HG03196 (cell line): ENCODE measurements at regions not wholly inside any gene's neighbourhood (a gene's known extent, or its start where the extent isn't known, plus 50 kb on each side); places are given as distances from the start of the nearest gene placed in this dataset.

Experiments used
- ATAC-seq: cut with Tn5 transposase; IDR thresholded peaks from one replicate; pipeline ENCODE4 v1.9.1; 2021; ENCODE audit not compliant: unreplicated experiment

DNA sequence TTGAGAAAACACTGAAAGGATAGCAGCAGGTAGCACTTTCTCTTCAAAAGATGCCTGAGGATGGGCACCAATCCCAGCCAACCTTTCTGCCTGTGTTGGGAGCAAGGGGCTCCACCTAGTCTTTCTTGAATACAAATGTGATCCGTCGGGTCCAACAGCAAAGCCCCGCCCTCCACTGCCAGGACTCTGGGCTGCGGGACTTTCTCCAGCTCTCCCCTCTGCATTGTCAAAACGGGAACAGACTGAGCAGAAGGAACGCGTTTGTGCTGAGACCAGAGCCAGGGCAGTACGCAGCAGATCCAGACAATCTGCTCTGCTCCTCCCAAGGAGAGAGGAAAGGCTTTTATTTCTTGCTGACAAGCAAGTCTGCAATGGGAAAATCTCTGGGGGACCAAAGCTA lies 139.7 kb downstream of the SEC61B start:
- ATAC-seq: no peak

GRCh38 chr9:99362321-99362720 lies 140.2 kb downstream of the SEC61B start:
- ATAC-seq: no peak

GRCh38 chr9:99363509-99363908 lies 141.4 kb downstream of the SEC61B start:
- no peak for ATAC-seq

DNA sequence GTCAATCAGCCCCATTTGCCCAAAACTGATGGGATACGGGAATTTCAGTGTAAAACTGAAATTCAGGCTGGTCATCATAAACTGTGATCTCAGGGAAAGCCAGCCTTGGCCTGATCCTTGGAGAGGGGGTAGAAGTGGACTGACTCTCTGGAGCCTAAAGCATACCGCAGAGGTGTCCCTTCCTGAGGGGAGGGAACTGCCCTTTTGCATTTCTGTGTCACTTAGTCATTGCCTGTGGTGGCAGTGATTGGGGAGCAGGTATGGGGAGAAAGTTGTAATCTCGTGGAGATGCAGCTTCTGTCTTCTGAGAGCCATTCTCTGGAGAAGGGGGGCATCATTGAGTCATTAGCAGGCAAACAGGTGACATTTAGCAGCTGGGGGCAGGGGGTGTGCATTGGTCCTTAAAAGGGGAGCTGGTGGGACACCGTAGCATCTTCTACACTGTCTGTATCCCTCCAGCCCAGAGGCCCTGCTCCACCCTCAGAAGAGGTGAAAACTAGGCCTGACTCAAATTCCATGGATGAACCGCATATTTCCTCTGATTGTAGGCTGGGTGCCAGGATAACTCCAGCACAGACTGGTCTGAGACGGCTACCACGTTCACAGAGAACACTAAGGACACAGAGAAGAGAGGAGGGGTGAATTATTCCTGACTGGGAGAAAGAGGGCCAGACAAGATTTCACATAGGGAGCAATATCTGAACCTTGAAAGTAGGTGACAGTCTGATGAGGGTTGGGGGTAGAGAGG lies 143.3 kb downstream of the SEC61B start:
- ATAC-seq: no peak

GRCh38 chr9:99366183-99366582 lies 144.1 kb downstream of the SEC61B start:
- ATAC-seq: no peak

DNA sequence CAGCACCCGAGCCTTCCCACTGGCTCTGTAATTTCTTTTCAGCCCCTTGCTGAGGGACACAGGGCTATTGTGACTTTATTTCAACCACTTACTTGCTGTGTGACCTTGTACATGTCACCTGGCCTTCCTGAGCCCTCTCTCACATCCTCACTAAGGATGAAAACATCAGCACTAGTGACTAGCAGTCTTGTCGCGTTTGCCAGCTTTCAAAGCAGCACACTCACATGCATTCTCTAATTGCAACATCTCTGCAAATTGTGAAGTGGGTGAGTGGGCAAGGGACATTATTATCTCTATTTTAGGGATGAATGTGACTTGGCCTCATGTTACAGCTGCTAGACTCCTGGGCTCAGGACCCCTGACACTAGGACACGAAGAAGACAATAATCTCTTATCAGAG lies 144.5 kb downstream of the SEC61B start:
- ATAC-seq: no peak

DNA sequence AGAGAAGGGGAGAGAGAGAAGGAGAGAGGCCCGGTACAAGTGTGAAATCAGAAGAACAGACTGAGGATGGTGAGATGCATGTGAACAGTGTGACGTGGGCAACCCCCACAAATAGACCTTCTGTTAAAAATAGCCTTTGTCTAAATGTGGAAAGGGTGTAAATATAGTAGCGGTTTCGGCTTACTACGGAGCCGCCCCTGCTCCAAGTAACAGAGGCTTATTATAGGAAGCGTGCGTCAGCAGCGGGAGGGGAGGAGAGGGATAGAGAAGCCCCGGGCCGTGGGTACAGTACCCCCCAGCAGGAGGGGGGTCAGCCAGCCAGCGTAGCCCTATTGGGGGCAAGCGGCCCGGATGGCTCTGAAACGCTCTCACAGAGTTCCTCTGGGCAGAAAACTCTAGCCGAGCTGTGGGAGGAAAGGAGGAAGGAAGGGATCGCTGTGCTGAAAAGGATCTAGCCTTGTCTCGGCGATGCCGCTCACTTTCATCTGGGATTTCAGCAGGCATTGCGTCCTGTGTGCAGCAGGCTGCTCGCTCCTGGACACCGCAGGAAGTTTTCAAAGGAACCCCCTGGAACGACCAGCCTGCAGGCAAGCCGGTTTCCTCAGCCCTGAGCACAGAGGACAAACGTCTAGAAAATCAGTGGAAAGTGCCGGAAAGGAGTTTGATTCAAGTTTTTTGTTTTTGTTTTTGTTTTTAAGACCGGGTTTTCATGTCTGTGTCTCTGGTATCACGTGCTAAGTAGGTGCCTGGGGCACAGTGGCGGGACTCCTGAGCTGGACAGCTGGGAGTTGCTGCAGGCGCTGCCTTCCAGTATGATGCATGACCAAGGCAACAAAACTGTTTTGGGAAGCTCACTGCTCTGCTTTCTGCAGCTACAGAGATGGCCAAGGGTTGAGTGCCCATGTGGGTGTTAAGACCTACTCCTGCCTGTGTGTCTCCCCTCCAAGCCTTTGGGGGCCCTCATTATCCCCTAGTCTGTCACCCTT lies 146.6 kb downstream of the SEC61B start:
- no peak for ATAC-seq

DNA sequence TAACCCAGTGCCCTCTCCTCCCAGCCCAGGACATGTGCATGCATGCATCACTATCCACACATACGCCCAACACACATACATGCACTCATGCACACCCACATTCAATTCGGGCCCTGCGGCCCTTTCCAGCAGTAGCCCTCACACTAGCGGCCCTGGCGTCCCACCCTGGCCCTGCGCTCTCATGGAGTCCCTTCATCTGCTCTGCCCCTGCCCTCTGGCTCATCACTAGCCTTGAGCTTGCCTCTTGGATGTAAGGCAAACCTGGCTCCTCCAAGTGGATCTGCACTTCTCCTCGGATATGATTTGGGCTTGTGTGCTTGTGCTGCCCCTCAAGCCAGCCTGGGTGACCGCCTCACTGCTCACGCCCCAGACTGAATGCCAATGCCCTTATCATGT lies 147.2 kb downstream of the SEC61B start:
- ATAC-seq: no peak

DNA sequence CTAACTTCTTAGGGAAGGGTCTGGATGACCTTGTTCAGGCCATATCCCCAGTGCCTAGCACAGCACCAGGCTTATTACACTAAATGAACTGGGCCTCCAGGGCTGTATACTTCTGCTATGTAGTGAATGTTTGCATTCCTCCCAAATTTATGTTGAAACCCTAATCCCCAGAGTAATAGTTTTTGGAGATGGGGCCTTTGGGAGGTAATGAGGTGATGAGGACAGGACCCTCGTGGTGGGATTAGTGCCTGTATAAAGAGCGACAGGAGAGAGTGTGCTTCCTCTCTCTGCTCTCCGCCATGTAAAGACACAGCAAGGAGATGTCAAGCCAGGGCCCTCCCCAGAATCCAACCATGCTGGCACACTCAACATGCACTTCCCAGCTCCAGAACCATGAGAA lies 148.3 kb downstream of the SEC61B start:
- ATAC-seq: no peak

- no peak for ATAC-seq
These were observed 149.3 kb downstream of the SEC61B start for GRCh38 chr9:99371376-99371775.

DNA sequence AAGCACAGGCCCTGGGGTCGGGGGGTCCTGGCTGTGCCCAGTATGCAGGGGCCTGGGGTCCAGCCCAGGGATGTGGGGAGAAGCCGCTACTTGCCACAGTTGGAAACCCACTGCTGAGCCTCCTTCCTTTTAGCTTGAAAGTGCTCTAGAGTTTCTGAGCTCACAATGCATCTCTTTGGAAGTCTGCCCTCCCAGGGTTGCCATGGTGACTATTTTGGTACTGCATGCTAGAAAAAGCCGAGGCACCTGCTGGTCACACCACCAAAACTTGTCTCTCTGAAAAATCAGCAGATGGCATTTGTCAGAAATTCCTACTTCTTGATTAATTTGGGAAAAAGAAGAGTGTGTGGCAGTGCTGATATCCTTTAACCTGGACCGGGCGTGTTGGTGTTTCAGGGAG lies 151.8 kb downstream of the SEC61B start:
- ATAC-seq: no peak

GRCh38 chr9:99374793-99375192 lies 152.7 kb downstream of the SEC61B start:
- ATAC-seq: no peak

DNA sequence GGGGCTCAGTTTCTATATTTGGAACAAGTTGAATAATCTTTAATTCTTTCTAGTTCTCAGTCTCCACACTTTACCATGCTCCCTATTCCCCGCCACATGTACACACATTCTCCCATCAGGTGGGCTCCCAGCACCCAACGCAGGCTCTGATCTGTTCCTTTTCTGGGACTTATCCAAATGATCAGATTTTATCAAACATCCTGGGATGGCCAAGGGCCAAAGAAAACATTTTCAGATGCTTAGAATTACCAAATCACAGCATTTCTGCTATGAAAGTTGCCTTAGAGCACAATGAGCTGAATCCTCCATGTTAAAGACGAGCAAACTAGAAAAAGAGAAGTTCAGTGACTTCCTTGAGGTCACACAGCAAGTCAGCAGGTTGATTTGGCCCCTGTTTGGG lies 153.4 kb downstream of the SEC61B start:
- ATAC-seq: no peak

DNA sequence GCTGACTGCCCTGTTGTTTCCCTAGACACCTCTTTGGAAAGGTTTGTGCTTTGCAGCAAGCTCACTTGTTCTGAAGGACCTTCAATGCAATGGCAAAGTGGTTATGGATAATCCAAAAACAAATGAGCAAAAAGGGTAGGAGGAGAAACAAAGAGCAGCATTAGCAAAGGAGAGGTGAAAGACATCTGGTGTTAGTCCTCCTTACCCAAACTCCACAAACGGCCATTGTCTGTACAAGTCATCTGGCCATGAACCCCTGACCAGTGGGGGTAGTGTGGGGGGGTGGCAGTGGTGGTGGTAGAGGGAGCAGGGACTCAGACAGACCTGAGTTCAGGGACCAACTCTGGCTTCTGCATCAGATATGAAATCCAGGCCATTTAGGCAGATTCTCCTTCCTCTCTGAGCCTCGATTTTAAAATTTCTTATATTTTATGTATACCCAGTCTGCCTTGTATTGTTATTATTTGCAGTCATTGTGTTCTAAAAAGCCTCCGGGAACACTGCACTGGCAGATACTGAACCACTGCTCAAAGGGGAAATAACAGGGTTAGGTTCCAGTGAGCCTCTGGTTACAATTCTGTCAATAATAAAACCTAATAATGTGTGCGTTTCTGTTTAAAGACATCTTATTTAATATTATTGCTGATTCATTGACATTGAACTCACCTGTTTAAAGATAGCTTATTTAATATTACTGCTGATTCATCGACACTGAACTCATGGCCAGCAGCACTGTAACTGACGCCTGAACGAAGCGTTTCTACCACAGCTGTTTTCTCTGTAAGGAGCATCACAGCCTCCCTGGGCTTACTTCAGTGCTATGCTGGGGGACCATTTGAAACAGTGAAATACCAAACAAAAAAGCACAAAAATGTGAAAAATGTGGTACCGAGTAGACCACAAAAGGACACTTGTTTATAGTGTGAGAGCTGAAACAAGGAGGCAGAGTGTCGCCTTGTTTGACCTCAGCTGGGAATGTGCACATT lies 156.0 kb downstream of the SEC61B start:
- no peak for ATAC-seq

DNA sequence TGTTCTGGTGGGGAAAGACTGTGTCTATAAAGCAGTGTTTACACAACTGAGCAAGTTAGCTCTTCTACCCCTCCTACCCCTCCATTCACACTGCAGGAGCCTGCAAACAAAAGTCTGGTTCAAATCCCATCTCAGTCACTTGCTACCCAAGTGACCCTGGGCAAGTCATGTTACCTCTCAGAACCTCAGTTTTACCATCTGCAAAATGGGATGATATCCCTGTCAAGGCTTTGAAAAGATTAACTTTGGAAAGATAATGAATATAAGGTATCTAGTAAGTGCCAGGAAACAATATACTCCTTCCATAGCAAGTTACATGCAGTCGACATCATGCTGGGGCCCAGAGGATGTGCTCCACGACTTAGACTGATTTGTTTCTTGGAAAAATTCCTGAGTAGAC lies 161.5 kb downstream of the SEC61B start:
- no peak for ATAC-seq

GRCh38 chr9:99385215-99385614 lies 163.1 kb downstream of the SEC61B start:
- ATAC-seq: no peak

- ATAC-seq: no peak
These were observed 163.8 kb downstream of the SEC61B start for GRCh38 chr9:99385814-99386279.

GRCh38 chr9:99387431-99387830 lies 165.3 kb downstream of the SEC61B start:
- no peak for ATAC-seq

DNA sequence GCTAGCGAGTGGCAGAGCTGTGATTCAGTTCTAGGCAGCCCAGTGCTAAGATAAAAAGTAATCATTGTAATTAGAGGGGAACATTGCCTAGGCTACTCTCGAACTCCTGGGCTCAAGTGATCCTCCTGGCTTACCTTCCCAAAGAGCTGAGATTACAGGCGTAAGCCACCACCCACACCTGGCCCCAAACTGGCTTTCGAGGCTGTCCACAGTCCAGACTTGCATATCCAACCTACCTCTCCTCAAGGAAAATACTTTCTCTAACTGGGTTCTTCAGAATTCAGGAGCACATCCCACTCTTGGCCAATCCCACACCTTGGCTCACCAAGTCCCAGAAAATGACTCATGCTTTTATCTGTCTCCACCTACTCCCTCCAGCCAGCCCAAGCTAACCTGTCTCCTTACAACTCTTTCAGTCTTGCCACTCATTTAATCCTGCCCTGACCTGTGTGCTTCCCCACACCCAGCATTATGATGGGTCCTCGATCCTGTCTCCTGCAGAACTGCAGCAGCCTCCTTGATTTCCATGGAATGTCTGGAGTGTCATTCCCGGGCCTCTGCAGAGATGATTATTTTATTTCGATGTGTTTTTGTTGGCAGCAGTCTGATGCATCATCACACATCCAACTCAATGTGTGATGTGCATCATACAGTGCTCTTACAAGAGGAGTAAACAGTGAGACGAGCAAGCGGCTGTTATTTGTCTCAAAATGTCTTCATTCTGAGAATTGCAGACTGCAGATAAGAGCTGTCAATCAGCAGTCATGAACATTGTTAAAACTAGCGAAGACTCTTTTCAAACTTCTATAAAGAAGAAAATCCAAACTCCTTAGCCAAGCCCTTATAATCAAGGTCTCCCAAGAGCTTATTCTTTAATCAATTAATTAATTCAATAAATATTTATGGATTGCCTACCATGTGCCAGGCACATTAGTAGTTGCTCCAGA lies 167.3 kb downstream of the SEC61B start:
- no peak for ATAC-seq
